ENCODE measurements at regions not wholly inside any gene's neighbourhood (a gene's known extent, or its start where the extent isn't known, plus 50 kb on each side); places are given as distances from the start of the nearest gene placed in this dataset.

GRCh38 chr11:110015695-110016094 lies 77.5 kb upstream of the ZC3H12C start (continued):
- TF ChIP-seq EZH2phosphoT487 (IDR thresholded peaks at IDR 0.05; ENCODE audit: unreplicated experiment) (no peak), REST (IDR thresholded peaks at IDR 0.05; ENCODE audit: unreplicated experiment) (no peak), EZH2 (IDR thresholded peaks at IDR 0.05; ENCODE audit: low read depth, unreplicated experiment) (no peak), POLR2AphosphoS5 (IDR thresholded peaks at IDR 0.05; ENCODE audit: low read depth) (no peak), STAT1 (IDR thresholded peaks at IDR 0.05; ENCODE audit: unreplicated experiment) (no peak), CREB1 (CRISPR knock-in tag; IDR thresholded peaks at IDR 0.05; ENCODE audit: low read depth) (no peak), ZNF331 (CRISPR knock-in tag; IDR thresholded peaks at IDR 0.05; ENCODE audit: low read depth) (no peak), ZNF114 (CRISPR knock-in tag; IDR thresholded peaks at IDR 0.05) (no peak)

GRCh38 chr11:110019675-110020074 lies 73.5 kb upstream of the ZC3H12C start:
- DNase-seq (ENCODE audit: low spot score) (no peak), ATAC-seq (no peak)
- H3K79me2 ChIP-seq (replicated peaks; ENCODE audit: insufficient read depth), result no peaks in the 10 kb centered on the region
- no peaks in the 10 kb centered on the region for H3F3A ChIP-seq (replicated peaks; ENCODE audit: low read depth)
- Mint-ChIP-seq H3K27me3 (ENCODE audit: insufficient read depth, low read depth, poor library complexity) (no peaks in the 10 kb centered on the region), H3K36me3 (ENCODE audit: low read depth) (no peaks in the 10 kb centered on the region), H3K4me3 (no peak overlapping the region), H3K4me1 (no peaks in the 10 kb centered on the region), H3K9me3 (no peaks in the 10 kb centered on the region), H3K27ac (no peak overlapping the region)
- no peak overlapping the region for H3K4me3 ChIP-seq
- no peaks in the 10 kb centered on the region for H3K27me3 ChIP-seq (ENCODE audit: insufficient read depth)
- no peak overlapping the region for H2AFZ ChIP-seq
- H3K27ac ChIP-seq (ENCODE audit: low read depth), result no peak overlapping the region
- H3K4me1 ChIP-seq (ENCODE audit: insufficient read depth), result no peaks in the 10 kb centered on the region
- no peaks in the 10 kb centered on the region for H4K20me1 ChIP-seq (replicated peaks; ENCODE audit: insufficient read depth)
- no peaks in the 10 kb centered on the region for H3K36me3 ChIP-seq (ENCODE audit: insufficient read depth)
- no peak overlapping the region for H3K4me2 ChIP-seq
- H3K9me2 ChIP-seq (ENCODE audit: insufficient read depth), result peaks cover 15% of the 10 kb centered on the region; the same call in 1 of the 2 replicates
- TF ChIP-seq ZNF462 (CRISPR knock-in tag; IDR thresholded peaks at IDR 0.05) (no peak), POLR2AphosphoS5 (IDR thresholded peaks at IDR 0.05; ENCODE audit: low read depth) (no peak), STAT1 (IDR thresholded peaks at IDR 0.05; ENCODE audit: unreplicated experiment) (no peak), JUNB (IDR thresholded peaks at IDR 0.05; ENCODE audit: unreplicated experiment) (no peak), ZNF114 (CRISPR knock-in tag; IDR thresholded peaks at IDR 0.05) (no peak), EZH2phosphoT487 (IDR thresholded peaks at IDR 0.05; ENCODE audit: unreplicated experiment) (no peak), EZH2 (IDR thresholded peaks at IDR 0.05; ENCODE audit: low read depth, unreplicated experiment) (no peak), ETS1 (IDR thresholded peaks at IDR 0.05) (no peak), CTCF (conservative IDR thresholded peaks at IDR 0.05; ENCODE audit: low read depth in 2 of 2) (no peak)
